Neutrophil (primary cell): ENCODE measurements at regions not wholly inside any gene's neighbourhood (a gene's known extent, or its start where the extent isn't known, plus 50 kb on each side); places are given as distances from the start of the nearest gene placed in this dataset.

Source experiments
- H3K27ac ChIP-seq: fragments of 200-600 bp; sonication (generic); 2 replicates; pipeline ENCODE4 v1.5.1; 2016; ENCODE audit warnings: mild to moderate bottlenecking, moderate library complexity
- H3K27me3 ChIP-seq: fragments of 200-600 bp; sonication (generic); 2 replicates; pipeline ENCODE4 v1.6.0; 2016; ENCODE audit warnings: mild to moderate bottlenecking
- H3K36me3 ChIP-seq: fragments of 200-600 bp; sonication (generic); 2 replicates; pipeline ENCODE4 v1.5.1; 2017
- H3K4me1 ChIP-seq, 2 experiments: fragments of 200-600 bp in 1 of 2; sonication (generic) in 1 of 2; 1 replicate in 1 of 2; 2 replicates in 1 of 2; pipeline versions ENCODE4 v1.5.1 to v1.6.1; 2013 to 2016; ENCODE audit warnings: low read depth in 1 of 2, low read length in 1 of 2, mild to moderate bottlenecking in 1 of 2, moderate library complexity in 1 of 2; ENCODE audit not compliant: control insufficient read depth in 1 of 2, insufficient read depth in 1 of 2
- H3K4me3 ChIP-seq, 2 experiments: fragments of 200-600 bp in 1 of 2; sonication (generic) in 1 of 2; 1 replicate in 1 of 2; 2 replicates in 1 of 2; pipeline ENCODE4 v1.5.1; 2013 to 2016; ENCODE audit warnings: low read depth in 1 of 2, low read length in 1 of 2, mild to moderate bottlenecking in 1 of 2, moderate library complexity in 1 of 2
- H3K9me3 ChIP-seq: fragments of 200-600 bp; sonication (generic); 2 replicates; pipeline ENCODE4 v1.5.1; 2016
- CTCF ChIP-seq: fragments of 200-600 bp; sonication (generic); IDR thresholded peaks from 2 replicates; pipeline ENCODE4 v1.5.1; 2016; ENCODE audit warnings: antibody characterized with exemption

DNA sequence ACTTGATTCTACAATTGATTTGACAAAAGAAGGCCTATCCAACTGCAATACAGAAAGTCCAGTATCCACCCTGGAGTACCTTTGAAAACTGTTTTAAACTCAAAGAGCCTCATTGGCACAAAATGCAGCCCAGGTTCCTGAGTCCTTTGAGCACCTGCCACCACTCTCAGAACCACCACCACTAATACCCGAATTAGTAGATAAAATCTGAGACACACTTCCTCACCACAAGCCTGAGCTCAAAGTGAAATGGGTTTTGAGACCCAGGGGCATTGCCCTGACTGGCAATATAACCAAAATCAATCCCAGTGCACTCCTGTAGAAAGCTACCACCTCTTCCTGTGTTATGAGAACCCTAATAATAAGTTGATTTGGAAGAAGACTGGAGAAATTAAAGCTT is 215.7 kb downstream of the CSNK2A3 start:
- Histone ChIP-seq H3K27me3 (no peaks in the 10 kb centered on the region), H3K27ac (no peak overlapping the region), H3K36me3 (no peaks in the 10 kb centered on the region), H3K4me3 (no peak overlapping the region), H3K9me3 (no peaks in the 10 kb centered on the region), H3K4me1 (no peaks in the 10 kb centered on the region)
- no peak for TF ChIP-seq CTCF

- no peaks in the 10 kb centered on the region for H3K4me1 ChIP-seq
- no peak overlapping the region for H3K27ac ChIP-seq
- H3K27me3 ChIP-seq: no peaks in the 10 kb centered on the region
- H3K4me3 ChIP-seq: no peak overlapping the region
- H3K36me3 ChIP-seq: no peaks in the 10 kb centered on the region
- no peaks in the 10 kb centered on the region for H3K9me3 ChIP-seq
- TF ChIP-seq CTCF: no peak
Observed at GRCh38 chr11:11135820-11136476, 217.1 kb downstream of the CSNK2A3 start.

- Histone ChIP-seq H3K27me3 (no peaks in the 10 kb centered on the region), H3K9me3 (no peaks in the 10 kb centered on the region), H3K36me3 (no peaks in the 10 kb centered on the region), H3K4me3 (no peak overlapping the region), H3K4me1 (no peaks in the 10 kb centered on the region), H3K27ac (no peak overlapping the region)
- no peak for TF ChIP-seq CTCF
Observed at GRCh38 chr11:11129118-11129517, 223.9 kb downstream of the CSNK2A3 start.

DNA sequence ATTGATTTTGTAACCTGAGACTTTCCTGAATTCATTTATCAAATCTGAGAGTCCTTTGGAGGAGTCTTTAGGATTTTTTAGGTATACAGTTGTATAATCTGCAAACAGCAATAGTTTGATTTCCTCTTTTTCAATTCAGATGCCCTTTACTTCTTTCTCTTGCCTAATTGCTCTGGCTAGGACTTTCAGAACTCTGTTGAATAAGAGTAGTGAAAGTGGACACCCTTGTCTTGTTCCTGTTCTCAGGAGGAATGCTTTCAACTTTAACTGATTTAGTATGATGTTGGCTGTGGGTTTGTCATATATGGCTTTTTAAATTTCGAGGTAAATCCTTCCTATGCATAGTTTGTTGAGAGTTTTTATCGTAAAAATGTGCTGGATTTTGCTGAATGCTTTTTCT is 227.4 kb downstream of the CSNK2A3 start:
- Histone ChIP-seq H3K4me1 (no peaks in the 10 kb centered on the region), H3K4me3 (no peak overlapping the region), H3K36me3 (no peaks in the 10 kb centered on the region), H3K9me3 (no peaks in the 10 kb centered on the region), H3K27ac (no peak overlapping the region), H3K27me3 (no peaks in the 10 kb centered on the region)
- TF ChIP-seq CTCF: no peak

DNA sequence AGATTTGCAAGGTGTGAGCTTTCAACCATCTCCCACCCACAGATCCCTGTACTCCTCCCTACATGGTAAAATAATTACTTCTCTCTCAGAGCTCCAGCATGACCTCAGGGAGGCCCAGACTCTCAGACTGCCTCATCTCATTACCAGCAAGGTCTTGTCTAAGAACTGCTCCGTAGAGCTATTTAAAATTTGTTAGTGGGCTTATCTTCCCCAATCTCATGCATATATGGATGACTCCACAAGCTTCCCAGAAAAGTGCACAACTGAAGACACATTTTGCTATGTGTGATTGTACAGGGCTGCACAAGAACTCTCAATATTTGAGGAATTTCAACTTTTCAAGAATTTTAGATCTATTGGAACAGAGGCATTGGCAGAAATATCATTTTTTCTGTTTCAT is 230.3 kb downstream of the CSNK2A3 start:
- Histone ChIP-seq H3K27ac (no peak overlapping the region), H3K27me3 (no peaks in the 10 kb centered on the region), H3K4me3 (no peak overlapping the region), H3K4me1 (no peaks in the 10 kb centered on the region), H3K36me3 (no peaks in the 10 kb centered on the region), H3K9me3 (no peaks in the 10 kb centered on the region)
- no peak for TF ChIP-seq CTCF

DNA sequence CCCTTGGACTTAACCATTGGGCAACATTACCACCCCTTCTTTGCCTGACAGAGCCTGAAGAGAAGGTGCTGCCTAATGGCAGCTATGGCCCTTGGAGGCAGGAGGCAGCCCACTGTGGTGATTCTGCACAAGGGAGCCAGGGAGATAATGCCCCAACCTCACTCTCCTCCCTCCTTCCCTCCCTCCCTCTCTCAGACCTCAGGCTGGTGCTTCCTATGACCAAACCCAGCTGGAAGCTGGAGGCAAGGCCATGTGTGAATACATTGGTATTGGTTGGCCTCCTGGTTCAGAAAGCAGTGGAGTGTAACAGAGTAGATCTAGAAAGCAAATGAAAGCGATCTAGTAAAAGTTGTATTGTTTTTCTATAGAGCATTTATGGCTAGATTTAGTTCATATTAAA is 233.1 kb downstream of the CSNK2A3 start:
- Histone ChIP-seq H3K9me3 (no peaks in the 10 kb centered on the region), H3K27me3 (no peaks in the 10 kb centered on the region), H3K36me3 (no peaks in the 10 kb centered on the region), H3K27ac (no peak overlapping the region), H3K4me1 (no peaks in the 10 kb centered on the region), H3K4me3 (no peak overlapping the region)
- no peak for TF ChIP-seq CTCF
